WTC11 (cell line): ENCODE measurements at regions not wholly inside any gene's neighbourhood (a gene's known extent, or its start where the extent isn't known, plus 50 kb on each side); places are given as distances from the start of the nearest gene placed in this dataset.

Experiments used
- JUN ChIP-seq: sonication (generic); formaldehyde crosslinking; IDR thresholded peaks from 2 replicates; pipeline ENCODE4 v1.8.0; 2023; ENCODE audit warnings: mild to moderate bottlenecking, missing genetic modification reagents
- PRRX2 ChIP-seq: fragments of 250-450 bp; sonication (Bioruptor Pico); IDR thresholded peaks from 2 replicates; pipeline ENCODE4 v1.8.0; 2021; ENCODE audit warnings: mild to moderate bottlenecking
- TCF7 ChIP-seq: sonication (generic); formaldehyde crosslinking; IDR thresholded peaks from 2 replicates; pipeline ENCODE4 v1.8.0; 2022; ENCODE audit warnings: mild to moderate bottlenecking, low read depth, missing genetic modification reagents, moderate library complexity
- ZBTB21 ChIP-seq: sonication (generic); formaldehyde crosslinking; IDR thresholded peaks from 2 replicates; pipeline ENCODE4 v1.8.1; 2023; ENCODE audit warnings: mild to moderate bottlenecking, missing genetic modification reagents, borderline replicate concordance
- TF ChIP-seq, protein P1 (sequence below): fragments of 200-600 bp; IDR thresholded peaks from 2 replicates; pipeline ENCODE4 v1.8.0; 2022; ENCODE audit warnings: antibody characterized with exemption
- TF ChIP-seq, protein P2 (sequence below): sonication (generic); formaldehyde crosslinking; conservative IDR thresholded peaks from 2 replicates; pipeline ENCODE4 v1.8.1; 2022; ENCODE audit warnings: mild to moderate bottlenecking, missing genetic modification reagents

DNA sequence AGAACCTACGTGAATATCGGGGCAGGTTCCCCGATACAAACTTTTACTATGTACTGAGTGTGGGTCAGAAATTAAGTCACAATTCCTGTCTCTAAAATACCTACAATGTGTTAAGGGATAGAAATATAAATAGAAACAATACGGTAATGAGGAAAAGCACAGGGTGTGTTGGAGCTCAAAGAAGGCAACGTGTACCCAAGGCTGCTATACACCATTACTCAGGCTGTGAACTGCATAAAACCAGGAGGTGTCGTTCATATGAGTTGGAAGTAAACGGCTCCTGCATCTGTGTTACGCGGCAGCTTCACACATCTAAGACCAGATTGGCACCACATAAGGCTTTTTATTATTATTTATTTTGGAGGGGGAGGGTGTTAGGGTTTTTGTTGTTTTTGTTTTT, 50.1 kb upstream of the TRPM3 start:
- TF ChIP-seq, protein P1, sequence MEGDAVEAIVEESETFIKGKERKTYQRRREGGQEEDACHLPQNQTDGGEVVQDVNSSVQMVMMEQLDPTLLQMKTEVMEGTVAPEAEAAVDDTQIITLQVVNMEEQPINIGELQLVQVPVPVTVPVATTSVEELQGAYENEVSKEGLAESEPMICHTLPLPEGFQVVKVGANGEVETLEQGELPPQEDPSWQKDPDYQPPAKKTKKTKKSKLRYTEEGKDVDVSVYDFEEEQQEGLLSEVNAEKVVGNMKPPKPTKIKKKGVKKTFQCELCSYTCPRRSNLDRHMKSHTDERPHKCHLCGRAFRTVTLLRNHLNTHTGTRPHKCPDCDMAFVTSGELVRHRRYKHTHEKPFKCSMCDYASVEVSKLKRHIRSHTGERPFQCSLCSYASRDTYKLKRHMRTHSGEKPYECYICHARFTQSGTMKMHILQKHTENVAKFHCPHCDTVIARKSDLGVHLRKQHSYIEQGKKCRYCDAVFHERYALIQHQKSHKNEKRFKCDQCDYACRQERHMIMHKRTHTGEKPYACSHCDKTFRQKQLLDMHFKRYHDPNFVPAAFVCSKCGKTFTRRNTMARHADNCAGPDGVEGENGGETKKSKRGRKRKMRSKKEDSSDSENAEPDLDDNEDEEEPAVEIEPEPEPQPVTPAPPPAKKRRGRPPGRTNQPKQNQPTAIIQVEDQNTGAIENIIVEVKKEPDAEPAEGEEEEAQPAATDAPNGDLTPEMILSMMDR = no peak
- TF ChIP-seq TCF7 (CRISPR knock-in tag) = no peak
- TF ChIP-seq PRRX2 (CRISPR knock-in tag) = no peak
- TF ChIP-seq, protein P2, sequence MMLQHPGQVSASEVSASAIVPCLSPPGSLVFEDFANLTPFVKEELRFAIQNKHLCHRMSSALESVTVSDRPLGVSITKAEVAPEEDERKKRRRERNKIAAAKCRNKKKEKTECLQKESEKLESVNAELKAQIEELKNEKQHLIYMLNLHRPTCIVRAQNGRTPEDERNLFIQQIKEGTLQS (CRISPR knock-in tag) = no peak
- TF ChIP-seq JUN (CRISPR knock-in tag) = no peak
- TF ChIP-seq ZBTB21 = no peak
